ENCODE measurements at regions not wholly inside any gene's neighbourhood (a gene's known extent, or its start where the extent isn't known, plus 50 kb on each side); places are given as distances from the start of the nearest gene placed in this dataset.

DNA sequence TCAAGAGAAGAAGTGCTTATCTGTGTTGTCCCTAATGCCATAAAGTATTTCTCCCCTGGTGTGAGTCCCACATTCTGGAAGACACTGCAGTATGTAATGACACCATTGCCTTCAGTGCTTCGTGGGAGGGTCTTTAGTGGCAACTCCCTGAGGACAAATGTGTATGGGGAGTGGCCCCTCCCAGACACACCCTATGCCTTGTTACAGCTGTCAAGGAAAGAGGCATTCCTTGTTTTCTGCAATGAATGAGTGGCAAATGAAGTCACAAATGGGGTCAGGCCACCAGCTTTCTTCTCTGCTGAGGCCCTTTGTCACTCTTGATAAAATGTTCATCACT is 183.2 kb downstream of the FGFR2 start:
- WGBS = 93% methylated on average over 1 of the region's 1 CpG

DNA sequence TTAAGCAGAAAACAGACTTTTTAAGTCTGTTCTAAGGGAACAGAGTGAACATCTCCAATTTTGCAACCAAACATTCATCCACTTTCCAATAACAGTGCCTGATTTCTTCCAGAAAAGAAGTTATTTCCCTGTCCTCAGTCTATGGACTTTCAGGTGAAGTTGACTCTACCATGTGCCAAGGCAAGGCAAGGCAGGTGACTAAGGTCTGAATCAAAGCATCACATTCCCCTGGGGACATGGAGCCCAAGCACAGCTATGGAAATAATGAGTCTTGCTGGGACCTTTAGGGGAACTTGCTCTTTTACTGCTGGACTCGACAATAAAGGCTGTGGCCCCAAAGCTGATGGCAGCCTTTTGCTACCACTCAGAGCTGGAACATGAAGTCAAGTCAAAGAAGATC is 182.2 kb downstream of the FGFR2 start:
- H3K27me3 ChIP-seq (ENCODE audit: insufficient read depth, low read length) = no peaks in the 10 kb centered on the region
- H3K9ac ChIP-seq (ENCODE audit: low read depth, low read length) = no peak overlapping the region
- no peaks in the 10 kb centered on the region for H3K4me1 ChIP-seq (ENCODE audit: insufficient read depth, low read length)
- no peak overlapping the region for H3K4me3 ChIP-seq (ENCODE audit: low read length)
- no peaks in the 10 kb centered on the region for H3K9me3 ChIP-seq (ENCODE audit: insufficient read depth, low read depth, low read length)
- no peaks in the 10 kb centered on the region for H3K36me3 ChIP-seq (ENCODE audit: insufficient read depth, low read length)
- 93% methylated on average over 1 of the region's 1 CpG for WGBS
- no peak overlapping the region for H3K27ac ChIP-seq (ENCODE audit: low read depth, low read length)

More for the DNA sequence above, 183.2 kb downstream of the FGFR2 start:
- Histone ChIP-seq H3K9ac (ENCODE audit: low read depth, low read length) (no peak overlapping the region), H3K9me3 (ENCODE audit: insufficient read depth, low read depth, low read length) (no peaks in the 10 kb centered on the region), H3K27me3 (ENCODE audit: insufficient read depth, low read length) (no peaks in the 10 kb centered on the region), H3K36me3 (ENCODE audit: insufficient read depth, low read length) (no peaks in the 10 kb centered on the region), H3K27ac (ENCODE audit: low read depth, low read length) (no peak overlapping the region), H3K4me3 (ENCODE audit: low read length) (no peak overlapping the region), H3K4me1 (ENCODE audit: insufficient read depth, low read length) (no peaks in the 10 kb centered on the region)

DNA sequence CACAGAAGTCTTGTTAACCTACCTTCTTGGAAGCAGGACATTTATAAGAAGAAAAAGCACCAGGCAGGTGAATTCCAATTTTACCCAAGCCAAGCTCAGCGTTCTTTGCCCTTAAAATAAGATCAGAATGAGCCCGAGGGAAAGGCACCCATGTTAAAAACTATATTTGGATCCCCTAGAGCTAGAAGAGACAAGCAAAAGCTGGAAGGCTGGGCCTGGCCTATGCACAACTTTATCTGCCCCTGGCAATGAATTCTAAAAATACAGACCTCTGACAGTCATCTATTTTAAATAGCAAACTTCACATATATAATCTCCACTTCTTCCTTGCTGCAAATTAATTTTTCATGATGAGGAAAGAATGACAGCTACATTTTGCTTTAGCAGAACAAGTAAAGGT is 180.9 kb downstream of the FGFR2 start:
- no peaks in the 10 kb centered on the region for H3K27me3 ChIP-seq (ENCODE audit: insufficient read depth, low read length)
- no peak overlapping the region for H3K4me3 ChIP-seq (ENCODE audit: low read length)
- H3K9me3 ChIP-seq (ENCODE audit: insufficient read depth, low read depth, low read length) = no peaks in the 10 kb centered on the region
- 88% methylated on average over 2 of the region's 2 CpGs for WGBS
- no peak overlapping the region for H3K9ac ChIP-seq (ENCODE audit: low read depth, low read length)
- no peaks in the 10 kb centered on the region for H3K36me3 ChIP-seq (ENCODE audit: insufficient read depth, low read length)
- H3K4me1 ChIP-seq (ENCODE audit: insufficient read depth, low read length) = no peaks in the 10 kb centered on the region
- no peak overlapping the region for H3K27ac ChIP-seq (ENCODE audit: low read depth, low read length)

DNA sequence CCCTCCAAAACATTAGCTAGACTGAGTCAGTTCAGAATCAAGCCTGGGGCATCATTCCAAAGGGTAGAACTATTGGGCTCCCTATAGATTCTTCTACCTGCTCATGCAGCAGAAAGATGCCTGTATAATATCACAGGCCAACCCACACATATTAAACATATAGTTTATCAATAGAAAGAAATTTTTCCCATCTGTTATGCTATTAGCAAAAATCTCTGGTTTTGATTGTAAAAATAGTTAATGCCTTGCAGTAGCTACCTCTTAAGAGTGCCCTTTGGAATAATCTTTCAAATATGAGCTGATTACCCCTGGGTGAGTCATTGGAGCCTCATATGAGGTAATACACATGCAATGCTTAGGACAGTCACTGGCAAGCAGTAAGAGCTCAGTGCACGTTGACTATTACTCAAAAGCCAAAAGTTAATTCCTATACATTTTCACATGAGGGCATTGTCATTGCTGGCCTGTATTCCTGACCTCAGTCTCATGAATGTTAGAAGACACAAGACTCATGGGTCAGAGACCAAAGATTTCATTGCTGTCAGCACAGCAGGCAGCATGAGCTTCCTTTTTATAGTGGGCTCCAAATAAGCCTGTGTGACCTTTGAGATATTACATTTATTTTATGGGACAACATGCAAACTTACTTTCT is 180.0 kb downstream of the FGFR2 start:
- Histone ChIP-seq H3K27me3 (ENCODE audit: insufficient read depth, low read length) (no peaks in the 10 kb centered on the region), H3K4me1 (ENCODE audit: insufficient read depth, low read length) (no peaks in the 10 kb centered on the region), H3K4me3 (ENCODE audit: low read length) (no peak overlapping the region), H3K9ac (ENCODE audit: low read depth, low read length) (no peak overlapping the region), H3K27ac (ENCODE audit: low read depth, low read length) (no peak overlapping the region), H3K9me3 (ENCODE audit: insufficient read depth, low read depth, low read length) (no peaks in the 10 kb centered on the region), H3K36me3 (ENCODE audit: insufficient read depth, low read length) (no peaks in the 10 kb centered on the region)
- 86% methylated on average over 1 of the region's 1 CpG for whole genome bisulfite sequencing

- no peaks in the 10 kb centered on the region for H3K9me3 ChIP-seq (ENCODE audit: insufficient read depth, low read depth, low read length)
- H3K4me3 ChIP-seq (ENCODE audit: low read length) = no peak overlapping the region
- H3K36me3 ChIP-seq (ENCODE audit: insufficient read depth, low read length) = no peaks in the 10 kb centered on the region
- H3K27ac ChIP-seq (ENCODE audit: low read depth, low read length) = no peak overlapping the region
- 86% methylated on average over 3 of the region's 3 CpGs for WGBS
- H3K27me3 ChIP-seq (ENCODE audit: insufficient read depth, low read length) = no peaks in the 10 kb centered on the region
- H3K9ac ChIP-seq (ENCODE audit: low read depth, low read length) = no peak overlapping the region
- no peaks in the 10 kb centered on the region for H3K4me1 ChIP-seq (ENCODE audit: insufficient read depth, low read length)
These were observed 178.2 kb downstream of the FGFR2 start for GRCh38 chr10:121420006-121420405.

GRCh38 chr10:121422096-121422495 is 176.1 kb downstream of the FGFR2 start:
- 92% methylated on average over 7 of the region's 7 CpGs for WGBS
- H3K9me3 ChIP-seq (ENCODE audit: insufficient read depth, low read depth, low read length) = no peaks in the 10 kb centered on the region

GRCh38 chr10:121425623-121426022 is 172.6 kb downstream of the FGFR2 start:
- H3K27me3 ChIP-seq (ENCODE audit: insufficient read depth, low read length) = no peaks in the 10 kb centered on the region
- H3K9ac ChIP-seq (ENCODE audit: low read depth, low read length) = no peak overlapping the region
- no peaks in the 10 kb centered on the region for H3K4me1 ChIP-seq (ENCODE audit: insufficient read depth, low read length)
- H3K36me3 ChIP-seq (ENCODE audit: insufficient read depth, low read length) = no peaks in the 10 kb centered on the region
- H3K4me3 ChIP-seq (ENCODE audit: low read length) = no peak overlapping the region
- no peak overlapping the region for H3K27ac ChIP-seq (ENCODE audit: low read depth, low read length)
- WGBS = 73% methylated on average over 4 of the region's 4 CpGs
- no peaks in the 10 kb centered on the region for H3K9me3 ChIP-seq (ENCODE audit: insufficient read depth, low read depth, low read length)

More at GRCh38 chr10:121422096-121422495, 176.1 kb downstream of the FGFR2 start:
- no peak overlapping the region for H3K9ac ChIP-seq (ENCODE audit: low read depth, low read length)
- H3K27ac ChIP-seq (ENCODE audit: low read depth, low read length) = no peak overlapping the region
- no peaks in the 10 kb centered on the region for H3K36me3 ChIP-seq (ENCODE audit: insufficient read depth, low read length)
- no peak overlapping the region for H3K4me3 ChIP-seq (ENCODE audit: low read length)
- no peaks in the 10 kb centered on the region for H3K27me3 ChIP-seq (ENCODE audit: insufficient read depth, low read length)
- no peaks in the 10 kb centered on the region for H3K4me1 ChIP-seq (ENCODE audit: insufficient read depth, low read length)

GRCh38 chr10:121426307-121426706 is 171.9 kb downstream of the FGFR2 start:
- Histone ChIP-seq H3K4me1 (ENCODE audit: insufficient read depth, low read length) (no peaks in the 10 kb centered on the region), H3K9me3 (ENCODE audit: insufficient read depth, low read depth, low read length) (no peaks in the 10 kb centered on the region), H3K27ac (ENCODE audit: low read depth, low read length) (no peak overlapping the region), H3K4me3 (ENCODE audit: low read length) (no peak overlapping the region), H3K36me3 (ENCODE audit: insufficient read depth, low read length) (no peaks in the 10 kb centered on the region), H3K9ac (ENCODE audit: low read depth, low read length) (no peak overlapping the region), H3K27me3 (ENCODE audit: insufficient read depth, low read length) (no peaks in the 10 kb centered on the region)
- WGBS = 84% methylated on average over 7 of the region's 7 CpGs
